ENCODE measurements at regions not wholly inside any gene's neighbourhood (a gene's known extent, or its start where the extent isn't known, plus 50 kb on each side); places are given as distances from the start of the nearest gene placed in this dataset.

- Mint-ChIP-seq H3K36me3 (ENCODE audit: insufficient read depth) (no peaks in the 10 kb centered on the region), H3K27ac (no peak overlapping the region), H3K27me3 (no peaks in the 10 kb centered on the region), H3K9me3 (ENCODE audit: low read depth) (peaks cover 9% of the 10 kb centered on the region), H3K4me1 (ENCODE audit: low read depth) (no peaks in the 10 kb centered on the region), H3K4me3 (ENCODE audit: low read depth) (no peak overlapping the region)
- no peak for TF ChIP-seq CTCF (IDR thresholded peaks at IDR 0.05; ENCODE audit: unreplicated experiment)
- no peak for DNase-seq (ENCODE audit: low spot score, unreplicated experiment)
Measured at GRCh38 chr7:10216462-10216861, 757.2 kb upstream of the PHF14 start.

- H3K4me3 Mint-ChIP-seq (ENCODE audit: low read depth): no peak overlapping the region
- H3K27me3 Mint-ChIP-seq: no peaks in the 10 kb centered on the region
- H3K36me3 Mint-ChIP-seq (ENCODE audit: insufficient read depth): no peaks in the 10 kb centered on the region
- DNase-seq (ENCODE audit: low spot score, unreplicated experiment): no peak
- H3K9me3 Mint-ChIP-seq (ENCODE audit: low read depth): no peaks in the 10 kb centered on the region
- peaks cover 3% of the 10 kb centered on the region for H3K4me1 Mint-ChIP-seq (ENCODE audit: low read depth)
- no peak for TF ChIP-seq CTCF (IDR thresholded peaks at IDR 0.05; ENCODE audit: unreplicated experiment)
- no peak overlapping the region for H3K27ac Mint-ChIP-seq
Measured at GRCh38 chr7:10221084-10221483, 752.6 kb upstream of the PHF14 start.

- H3K27ac Mint-ChIP-seq: no peak overlapping the region
- no peaks in the 10 kb centered on the region for H3K27me3 Mint-ChIP-seq
- no peak for TF ChIP-seq CTCF (IDR thresholded peaks at IDR 0.05; ENCODE audit: unreplicated experiment)
Measured at GRCh38 chr7:10222976-10223375, 750.7 kb upstream of the PHF14 start.

GRCh38 chr7:10225275-10225674 lies 748.4 kb upstream of the PHF14 start:
- Mint-ChIP-seq H3K36me3 (ENCODE audit: insufficient read depth) (peaks cover 1% of the 10 kb centered on the region), H3K4me1 (ENCODE audit: low read depth) (peaks cover 3% of the 10 kb centered on the region), H3K4me3 (ENCODE audit: low read depth) (no peak overlapping the region), H3K27me3 (no peaks in the 10 kb centered on the region), H3K27ac (no peak overlapping the region), H3K9me3 (ENCODE audit: low read depth) (peaks cover 7% of the 10 kb centered on the region)
- DNase-seq (ENCODE audit: low spot score, unreplicated experiment): no peak
- TF ChIP-seq CTCF (IDR thresholded peaks at IDR 0.05; ENCODE audit: unreplicated experiment): no peak

More at GRCh38 chr7:10222976-10223375, 750.7 kb upstream of the PHF14 start:
- Mint-ChIP-seq H3K9me3 (ENCODE audit: low read depth) (no peaks in the 10 kb centered on the region), H3K4me3 (ENCODE audit: low read depth) (no peak overlapping the region), H3K4me1 (ENCODE audit: low read depth) (peaks cover 3% of the 10 kb centered on the region), H3K36me3 (ENCODE audit: insufficient read depth) (no peaks in the 10 kb centered on the region)
- DNase-seq (ENCODE audit: low spot score, unreplicated experiment): no peak

DNA sequence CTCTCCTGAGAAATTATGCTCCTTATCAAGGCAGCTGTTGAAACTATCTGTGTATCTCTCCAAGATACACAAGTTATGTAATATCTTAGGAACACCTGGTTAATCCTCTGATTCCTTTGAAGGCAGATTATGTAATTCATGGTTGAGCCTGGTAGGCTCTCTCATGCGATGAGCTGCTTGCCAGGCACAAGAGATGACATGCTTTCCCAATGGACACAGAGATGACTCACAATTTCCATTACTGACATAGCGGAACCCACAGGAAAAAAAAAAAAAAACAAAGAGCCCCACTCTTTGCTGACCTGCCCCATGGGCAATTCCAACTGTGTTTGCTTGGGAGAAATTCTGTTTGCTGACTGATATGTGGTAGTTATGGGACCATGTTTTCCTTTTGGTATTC lies 736.4 kb upstream of the PHF14 start:
- no peaks in the 10 kb centered on the region for H3K9me3 Mint-ChIP-seq (ENCODE audit: low read depth)
- no peak for TF ChIP-seq CTCF (IDR thresholded peaks at IDR 0.05; ENCODE audit: unreplicated experiment)
- no peak overlapping the region for H3K27ac Mint-ChIP-seq
- no peak for DNase-seq (ENCODE audit: low spot score, unreplicated experiment)
- H3K4me3 Mint-ChIP-seq (ENCODE audit: low read depth): no peak overlapping the region
- H3K36me3 Mint-ChIP-seq (ENCODE audit: insufficient read depth): no peaks in the 10 kb centered on the region
- H3K27me3 Mint-ChIP-seq: no peaks in the 10 kb centered on the region
- H3K4me1 Mint-ChIP-seq (ENCODE audit: low read depth): peaks cover 1% of the 10 kb centered on the region
